HTR-8/SVneo (cell line): ENCODE measurements at regions not wholly inside any gene's neighbourhood (a gene's known extent, or its start where the extent isn't known, plus 50 kb on each side); places are given as distances from the start of the nearest gene placed in this dataset.
"Not testable (repeated sequence)": the region's sequence is repeated elsewhere in the genome, so short reads cannot be mapped to it uniquely, and the experiment has no call there.

ENCODE experiments used
- DNase-seq: peaks from one replicate; pipeline ENCODE4 v3.0.0; 2011; ENCODE audit warnings: low spot score, mixed read lengths; ENCODE audit not compliant: insufficient read length
- FAIRE-seq: peaks from 2 replicates; lab custom pipeline; 2011; peaks lifted over from hg19 to GRCh38; lab: Jason Lieb, UNC

GRCh38 chr22:26768156-26768515 is 110.7 kb downstream of the MIAT start:
- DNase-seq: no peak
- no peak for FAIRE-seq

- no peak for DNase-seq
- no peak for FAIRE-seq
These were observed 111.6 kb downstream of the MIAT start for GRCh38 chr22:26768952-26769351.

- FAIRE-seq (no peak), DNase-seq (no peak)
These were observed 112.3 kb downstream of the MIAT start for GRCh38 chr22:26769663-26770062.

DNA sequence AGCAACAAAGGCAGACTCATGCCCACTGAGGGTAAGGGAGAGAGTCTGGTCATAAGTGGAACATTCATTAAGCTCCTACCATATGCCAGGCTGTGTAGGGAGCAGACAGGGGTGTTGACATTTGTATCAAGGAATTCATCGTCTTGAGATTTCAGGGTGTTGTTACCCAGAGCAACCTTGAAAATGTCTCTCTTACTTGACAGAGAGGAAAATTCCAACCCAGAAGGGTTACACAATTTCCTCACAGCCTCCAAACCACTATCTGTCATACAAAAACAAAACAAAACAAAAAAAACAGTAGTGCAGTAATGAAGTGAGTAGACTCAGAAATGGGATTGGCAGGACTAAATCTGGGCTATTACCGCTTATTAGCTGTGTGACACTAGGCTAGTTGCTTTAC is 113.2 kb downstream of the MIAT start:
- DNase-seq (no peak), FAIRE-seq (no peak)

DNA sequence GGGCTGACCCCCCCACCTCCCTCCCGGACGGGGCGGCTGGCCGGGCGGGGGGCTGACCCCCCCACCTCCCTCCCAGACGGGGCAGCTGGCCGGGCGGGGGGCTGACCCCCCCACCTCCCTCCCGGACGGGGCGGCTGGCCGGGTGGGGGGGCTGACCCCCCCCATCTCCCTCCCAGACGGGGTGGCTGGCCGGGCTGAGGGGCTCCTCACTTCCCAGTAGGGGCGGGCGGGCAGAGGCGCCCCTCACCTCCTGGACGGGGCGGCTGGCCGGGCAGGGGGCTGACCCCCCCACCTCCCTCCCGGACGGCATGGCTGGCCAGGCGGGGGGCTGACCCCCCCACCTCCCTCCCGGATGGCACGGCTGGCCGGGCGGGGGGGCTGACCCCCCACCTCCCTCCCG is 115.7 kb downstream of the MIAT start:
- FAIRE-seq, DNase-seq: not testable (repeated sequence)

DNA sequence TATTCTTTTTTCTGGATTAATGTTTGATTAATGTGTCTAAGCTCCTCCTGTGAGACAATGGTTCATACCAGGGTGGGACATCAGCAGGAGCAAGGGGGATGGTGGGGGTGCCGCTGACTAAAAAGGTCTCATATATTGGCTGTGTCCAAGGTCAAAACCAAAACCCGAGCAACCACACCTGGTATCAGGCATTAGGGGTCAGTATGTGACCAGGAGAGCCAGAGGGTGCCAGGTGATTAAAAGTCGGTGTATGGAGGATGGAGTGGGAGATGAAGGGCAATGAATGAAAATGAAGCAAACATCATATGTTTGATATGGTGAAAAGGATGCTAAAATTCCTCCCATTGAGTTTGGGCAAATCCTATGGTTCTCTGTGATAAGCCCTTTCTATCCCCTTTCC is 118.0 kb downstream of the MIAT start:
- no peak for FAIRE-seq
- DNase-seq: no peak

DNA sequence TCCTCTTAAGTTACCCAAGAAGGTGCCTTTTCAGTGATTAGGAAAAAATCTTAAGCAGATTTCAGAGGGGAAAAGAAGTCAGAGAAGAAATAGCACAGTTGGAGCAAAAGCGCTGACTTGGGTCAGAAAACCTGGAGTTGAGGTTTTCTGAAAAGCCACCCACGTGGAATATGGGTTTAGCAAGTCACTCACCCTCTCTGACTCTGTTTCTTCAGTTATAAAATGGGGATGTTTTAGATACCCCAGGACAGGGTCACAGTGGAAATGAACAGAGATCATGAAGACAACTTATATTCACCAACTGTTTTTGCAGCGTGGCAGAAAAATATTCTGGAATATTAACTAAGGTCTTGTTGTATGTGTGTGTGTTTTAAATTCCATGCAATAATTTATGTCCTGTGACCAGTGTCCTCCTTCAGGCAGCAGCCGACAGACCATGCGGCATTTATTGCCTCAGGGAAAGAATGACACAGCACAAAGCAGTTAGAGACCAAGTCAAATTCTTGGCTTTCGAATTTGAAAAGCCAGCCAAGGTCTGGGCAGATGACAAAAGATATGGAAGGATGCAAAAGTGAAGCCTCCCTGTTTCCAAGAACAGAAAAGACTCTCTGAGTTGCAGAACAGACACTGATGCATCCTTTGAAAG is 119.9 kb downstream of the MIAT start:
- DNase-seq: peak; percentile 9
- FAIRE-seq: no peak

- FAIRE-seq: no peak
- no peak for DNase-seq
These were observed 121.0 kb downstream of the MIAT start for GRCh38 chr22:26778372-26778771.

- FAIRE-seq (no peak), DNase-seq (no peak)
These were observed 121.7 kb downstream of the MIAT start for GRCh38 chr22:26779108-26779507.

- DNase-seq: no peak
- FAIRE-seq: no peak
These were observed 122.5 kb downstream of the MIAT start for GRCh38 chr22:26779929-26780328.

DNA sequence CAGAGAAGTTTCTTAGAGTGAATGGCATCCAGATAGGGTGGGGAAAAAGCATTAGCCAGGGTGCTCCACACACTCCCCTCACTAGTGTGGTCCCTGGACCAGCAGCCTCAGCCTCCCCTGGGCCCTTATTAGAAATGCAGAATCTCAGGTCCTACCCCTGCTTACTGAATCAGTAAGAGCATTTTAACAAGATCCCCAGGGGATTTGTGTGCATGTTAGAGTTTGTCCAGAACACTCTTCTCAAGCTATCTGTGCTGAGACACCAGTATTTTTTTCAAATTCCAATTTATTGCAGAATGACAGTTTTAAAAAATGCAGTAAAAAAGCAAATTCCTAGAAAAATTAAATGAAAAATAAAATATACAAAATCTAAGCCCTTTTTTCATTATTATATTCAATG is 123.1 kb downstream of the MIAT start:
- DNase-seq: no peak
- no peak for FAIRE-seq

DNA sequence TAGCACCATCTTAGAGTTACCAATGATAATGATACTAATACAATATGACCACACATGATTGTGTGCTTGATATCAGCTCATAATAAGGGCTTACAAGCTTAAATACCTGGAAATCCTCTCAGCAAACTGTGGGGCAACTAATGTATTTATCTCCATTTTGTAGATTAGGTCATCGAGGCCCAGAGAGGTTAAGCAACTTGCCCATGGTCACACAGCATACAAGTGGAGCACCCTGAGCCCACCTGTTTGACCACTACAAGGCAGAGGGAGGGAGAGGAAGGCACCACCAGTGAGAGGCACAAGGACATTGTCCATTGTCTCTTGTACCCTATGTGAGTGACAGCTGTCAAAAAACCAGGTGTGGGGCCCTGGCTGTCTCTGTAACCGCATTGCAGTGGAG is 123.7 kb downstream of the MIAT start:
- DNase-seq: no peak
- no peak for FAIRE-seq

GRCh38 chr22:26781596-26781995 is 124.2 kb downstream of the MIAT start:
- DNase-seq: no peak
- no peak for FAIRE-seq

DNA sequence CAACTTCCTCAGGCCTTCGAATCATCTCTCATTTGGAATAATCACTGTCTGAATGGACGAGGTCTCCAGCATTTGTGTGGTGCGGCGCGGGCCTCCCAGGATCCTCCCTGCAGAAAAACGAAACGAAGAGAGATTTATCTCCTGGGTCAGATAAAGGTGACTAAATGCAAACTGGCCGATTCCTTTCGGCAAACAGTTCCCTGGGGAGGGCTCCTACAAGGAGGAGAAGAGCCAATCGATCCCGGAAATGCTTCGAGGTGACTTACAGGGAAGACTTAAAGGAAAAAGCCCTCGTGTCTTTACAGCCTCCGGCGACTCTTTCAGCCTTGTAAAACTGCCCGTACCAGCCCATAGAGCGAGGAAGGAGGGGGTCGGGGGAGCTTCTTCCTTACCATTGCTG is 126.5 kb downstream of the MIAT start:
- no peak for FAIRE-seq
- no peak for DNase-seq

DNA sequence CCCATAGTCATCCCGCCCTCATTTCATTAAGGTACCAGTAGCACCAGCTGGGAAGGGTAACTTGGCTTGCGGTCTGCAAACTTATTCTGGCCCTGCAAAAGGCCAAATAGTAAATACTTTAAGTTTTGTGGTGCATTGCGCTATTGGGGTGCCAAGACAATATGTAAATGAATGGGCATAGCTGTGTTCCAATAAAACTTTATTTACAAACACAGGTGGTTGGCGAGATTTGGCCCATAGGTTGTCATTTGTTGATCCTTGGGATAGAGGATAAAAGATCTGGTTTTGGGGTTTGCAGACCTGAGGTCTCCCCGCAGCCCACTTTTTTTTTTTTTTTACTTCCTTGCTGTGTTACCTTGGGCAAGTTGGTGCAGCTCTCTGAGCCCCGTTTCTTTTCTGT is 127.4 kb downstream of the MIAT start:
- FAIRE-seq (no peak), DNase-seq (no peak)

- DNase-seq: no peak
- FAIRE-seq: no peak
These were observed 128.5 kb downstream of the MIAT start for GRCh38 chr22:26785932-26786331.

- DNase-seq (no peak), FAIRE-seq (no peak)
These were observed 129.0 kb downstream of the MIAT start for GRCh38 chr22:26786398-26786797.

DNA sequence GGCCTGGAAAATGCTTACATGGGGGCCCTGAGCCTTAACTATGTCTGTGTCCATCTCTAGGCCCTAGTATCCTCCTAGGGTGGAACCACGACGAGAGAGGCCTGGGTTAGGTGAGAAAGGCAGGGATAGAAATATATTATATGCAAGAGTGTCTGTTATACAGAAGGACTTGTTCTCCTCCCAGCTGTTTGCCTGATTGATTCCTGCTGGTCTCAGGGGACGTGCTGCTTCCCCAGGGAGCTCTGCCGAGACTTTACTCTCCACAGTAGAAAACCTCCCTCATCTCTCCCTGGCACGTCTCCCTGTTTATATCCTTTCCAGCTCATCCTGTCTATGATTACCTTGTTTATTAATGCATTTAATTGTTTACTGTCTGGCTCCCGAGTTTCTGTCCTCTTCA is 132.6 kb downstream of the MIAT start:
- FAIRE-seq: no peak
- no peak for DNase-seq

- DNase-seq: no peak
- FAIRE-seq: no peak
These were observed 135.1 kb downstream of the MIAT start for GRCh38 chr22:26792522-26792921.

GRCh38 chr22:26796785-26797184 is 139.4 kb downstream of the MIAT start:
- DNase-seq (no peak), FAIRE-seq (no peak)

GRCh38 chr22:26797910-26798309 is 140.5 kb downstream of the MIAT start:
- FAIRE-seq: no peak
- no peak for DNase-seq

- DNase-seq: no peak
- no peak for FAIRE-seq
These were observed 141.2 kb downstream of the MIAT start for GRCh38 chr22:26798462-26799065.
